Erythroblast (primary cell): ENCODE measurements at regions not wholly inside any gene's neighbourhood (a gene's known extent, or its start where the extent isn't known, plus 50 kb on each side); places are given as distances from the start of the nearest gene placed in this dataset.

ENCODE experiments used
- GATA1 ChIP-seq: IDR thresholded peaks from 2 replicates; pipeline ENCODE4 v1.6.1; 2011; ENCODE audit warnings: low read depth, mild to moderate bottlenecking, control low read depth, low read length, moderate library complexity
- POLR2A ChIP-seq: IDR thresholded peaks from 2 replicates; pipeline ENCODE4 v1.6.1; 2011; ENCODE audit warnings: mild to moderate bottlenecking, low read length

GRCh38 chr2:224110811-224111210 lies 71.7 kb upstream of the SERPINE2 start:
- TF ChIP-seq POLR2A (no peak), GATA1 (no peak)
